PC-3 (cell line): ENCODE measurements at regions not wholly inside any gene's neighbourhood (a gene's known extent, or its start where the extent isn't known, plus 50 kb on each side); places are given as distances from the start of the nearest gene placed in this dataset.

Experiments used
- EZH2phosphoT487 ChIP-seq: fragments of 300-600 bp; sonication (generic); IDR thresholded peaks from 2 replicates; pipeline ENCODE4 v1.6.1; 2018; ENCODE audit warnings: mild to moderate bottlenecking, antibody characterized with exemption, low read length, borderline replicate concordance
- TF ChIP-seq, protein P1 (sequence below): fragments of 300-600 bp; sonication (generic); conservative IDR thresholded peaks from 2 replicates; pipeline ENCODE4 v1.5.1; 2017; ENCODE audit warnings: antibody characterized with exemption, low read depth, mild to moderate bottlenecking, low read length

DNA sequence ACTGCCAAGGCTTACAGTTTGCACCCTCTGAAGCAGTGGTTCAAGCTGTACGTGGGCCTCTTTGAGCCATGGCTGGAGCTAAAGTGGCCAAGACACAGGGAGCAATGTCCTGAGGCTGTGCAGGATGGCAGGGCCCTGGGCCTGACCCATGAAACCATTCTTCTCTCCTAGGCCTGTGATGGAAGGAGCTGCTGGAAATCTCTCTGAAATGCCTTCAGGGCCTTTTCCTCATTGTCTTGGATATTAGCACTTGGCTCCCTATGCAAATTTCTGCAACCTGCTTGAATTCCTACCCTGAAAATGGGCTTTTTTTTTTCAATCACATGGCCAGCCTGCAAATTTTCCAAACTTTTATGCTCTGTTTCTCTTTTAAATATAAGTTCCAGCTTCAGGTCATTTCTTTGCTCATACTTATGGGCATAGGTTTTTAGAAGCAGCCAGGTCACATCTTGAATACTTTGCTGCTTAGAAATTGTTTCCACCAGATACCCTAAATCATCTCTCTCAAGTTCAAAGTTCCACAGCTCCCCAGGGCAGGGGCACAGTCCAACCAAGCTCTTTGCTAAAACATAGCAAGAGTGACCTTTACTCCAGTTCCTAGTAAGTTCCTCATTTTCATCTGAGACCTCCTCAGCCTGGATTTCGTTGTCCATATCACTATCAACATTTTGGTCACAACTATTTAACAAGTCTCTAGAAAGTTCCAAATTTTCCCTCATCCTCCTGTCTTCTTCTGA is 138.3 kb downstream of the OSTF1 start:
- TF ChIP-seq EZH2phosphoT487: no peak
- TF ChIP-seq, protein P1, sequence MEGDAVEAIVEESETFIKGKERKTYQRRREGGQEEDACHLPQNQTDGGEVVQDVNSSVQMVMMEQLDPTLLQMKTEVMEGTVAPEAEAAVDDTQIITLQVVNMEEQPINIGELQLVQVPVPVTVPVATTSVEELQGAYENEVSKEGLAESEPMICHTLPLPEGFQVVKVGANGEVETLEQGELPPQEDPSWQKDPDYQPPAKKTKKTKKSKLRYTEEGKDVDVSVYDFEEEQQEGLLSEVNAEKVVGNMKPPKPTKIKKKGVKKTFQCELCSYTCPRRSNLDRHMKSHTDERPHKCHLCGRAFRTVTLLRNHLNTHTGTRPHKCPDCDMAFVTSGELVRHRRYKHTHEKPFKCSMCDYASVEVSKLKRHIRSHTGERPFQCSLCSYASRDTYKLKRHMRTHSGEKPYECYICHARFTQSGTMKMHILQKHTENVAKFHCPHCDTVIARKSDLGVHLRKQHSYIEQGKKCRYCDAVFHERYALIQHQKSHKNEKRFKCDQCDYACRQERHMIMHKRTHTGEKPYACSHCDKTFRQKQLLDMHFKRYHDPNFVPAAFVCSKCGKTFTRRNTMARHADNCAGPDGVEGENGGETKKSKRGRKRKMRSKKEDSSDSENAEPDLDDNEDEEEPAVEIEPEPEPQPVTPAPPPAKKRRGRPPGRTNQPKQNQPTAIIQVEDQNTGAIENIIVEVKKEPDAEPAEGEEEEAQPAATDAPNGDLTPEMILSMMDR: no peak
